ENCODE measurements at regions not wholly inside any gene's neighbourhood (a gene's known extent, or its start where the extent isn't known, plus 50 kb on each side); places are given as distances from the start of the nearest gene placed in this dataset.

DNA sequence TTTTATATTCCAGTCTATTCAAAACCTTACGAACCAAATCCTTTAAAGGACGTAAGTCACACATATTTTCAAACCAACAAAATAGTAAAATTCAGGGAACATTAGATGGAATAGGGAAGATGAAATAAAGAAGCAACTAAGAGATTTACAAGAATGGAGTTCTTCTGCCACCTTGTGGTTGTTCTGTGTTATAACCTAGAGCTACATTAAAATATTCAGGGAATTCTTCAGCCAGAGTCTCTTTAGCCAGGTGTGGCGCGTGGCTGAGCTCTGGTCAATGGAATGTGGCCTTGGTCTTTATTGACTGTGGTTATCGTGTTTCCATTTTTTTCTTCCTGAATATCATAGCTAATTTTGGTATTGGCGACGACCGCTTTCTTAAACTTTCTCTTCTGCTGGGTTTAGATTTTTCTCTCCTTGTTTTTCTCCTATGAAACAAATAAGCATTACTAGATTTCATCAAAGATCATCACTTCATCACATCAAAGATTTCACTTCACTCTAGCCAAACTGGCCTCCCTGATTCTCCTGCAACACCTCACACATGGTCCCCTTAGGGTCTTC, 221.3 kb downstream of the MRPL39 start:
- H3K4me3 ChIP-seq: no peak overlapping the region
- no peaks in the 10 kb centered on the region for H3K27me3 ChIP-seq (replicated peaks; ENCODE audit: insufficient read depth)
- H3K4me1 ChIP-seq (ENCODE audit: control insufficient read depth in 1 of 2, low read depth in 2 of 2): no peaks in the 10 kb centered on the region
- DNase-seq (ENCODE audit: low spot score) (no peak), ATAC-seq (ENCODE audit: insufficient number of reproducible peaks, low FRiP score, low read depth) (no peak)
- TF ChIP-seq, protein P1, sequence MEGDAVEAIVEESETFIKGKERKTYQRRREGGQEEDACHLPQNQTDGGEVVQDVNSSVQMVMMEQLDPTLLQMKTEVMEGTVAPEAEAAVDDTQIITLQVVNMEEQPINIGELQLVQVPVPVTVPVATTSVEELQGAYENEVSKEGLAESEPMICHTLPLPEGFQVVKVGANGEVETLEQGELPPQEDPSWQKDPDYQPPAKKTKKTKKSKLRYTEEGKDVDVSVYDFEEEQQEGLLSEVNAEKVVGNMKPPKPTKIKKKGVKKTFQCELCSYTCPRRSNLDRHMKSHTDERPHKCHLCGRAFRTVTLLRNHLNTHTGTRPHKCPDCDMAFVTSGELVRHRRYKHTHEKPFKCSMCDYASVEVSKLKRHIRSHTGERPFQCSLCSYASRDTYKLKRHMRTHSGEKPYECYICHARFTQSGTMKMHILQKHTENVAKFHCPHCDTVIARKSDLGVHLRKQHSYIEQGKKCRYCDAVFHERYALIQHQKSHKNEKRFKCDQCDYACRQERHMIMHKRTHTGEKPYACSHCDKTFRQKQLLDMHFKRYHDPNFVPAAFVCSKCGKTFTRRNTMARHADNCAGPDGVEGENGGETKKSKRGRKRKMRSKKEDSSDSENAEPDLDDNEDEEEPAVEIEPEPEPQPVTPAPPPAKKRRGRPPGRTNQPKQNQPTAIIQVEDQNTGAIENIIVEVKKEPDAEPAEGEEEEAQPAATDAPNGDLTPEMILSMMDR (IDR thresholded peaks at IDR 0.05): peak; percentile 80
- no peaks in the 10 kb centered on the region for H3K36me3 ChIP-seq
- no peak overlapping the region for H3K27ac ChIP-seq
- H3K9me3 ChIP-seq: no peaks in the 10 kb centered on the region

- H3K4me3 ChIP-seq: no peak overlapping the region
- no peaks in the 10 kb centered on the region for H3K27me3 ChIP-seq (replicated peaks; ENCODE audit: insufficient read depth)
- H3K4me1 ChIP-seq (ENCODE audit: control insufficient read depth in 1 of 2, low read depth in 2 of 2): no peaks in the 10 kb centered on the region
- H3K36me3 ChIP-seq: no peaks in the 10 kb centered on the region
- no peaks in the 10 kb centered on the region for H3K9me3 ChIP-seq
- ATAC-seq (ENCODE audit: insufficient number of reproducible peaks, low FRiP score, low read depth): no peak
- H3K27ac ChIP-seq: no peak overlapping the region
- TF ChIP-seq, protein P1 (IDR thresholded peaks at IDR 0.05): no peak
- no peak for DNase-seq (ENCODE audit: low spot score)
Observed at GRCh38 chr21:25385341-25385740, 221.9 kb downstream of the MRPL39 start.

- Histone ChIP-seq H3K4me3 (no peak overlapping the region), H3K9me3 (no peaks in the 10 kb centered on the region), H3K4me1 (ENCODE audit: control insufficient read depth in 1 of 2, low read depth in 2 of 2) (no peaks in the 10 kb centered on the region), H3K36me3 (no peaks in the 10 kb centered on the region), H3K27me3 (replicated peaks; ENCODE audit: insufficient read depth) (no peaks in the 10 kb centered on the region), H3K27ac (no peak overlapping the region)
- DNase-seq (ENCODE audit: low spot score) (no peak), ATAC-seq (ENCODE audit: insufficient number of reproducible peaks, low FRiP score, low read depth) (no peak)
- TF ChIP-seq, protein P1 (IDR thresholded peaks at IDR 0.05): no peak
Observed at GRCh38 chr21:25384782-25385181, 222.5 kb downstream of the MRPL39 start.

- Histone ChIP-seq H3K27ac (no peak overlapping the region), H3K9me3 (no peaks in the 10 kb centered on the region), H3K27me3 (replicated peaks; ENCODE audit: insufficient read depth) (no peaks in the 10 kb centered on the region), H3K36me3 (no peaks in the 10 kb centered on the region), H3K4me3 (no peak overlapping the region), H3K4me1 (ENCODE audit: control insufficient read depth in 1 of 2, low read depth in 2 of 2) (no peaks in the 10 kb centered on the region)
- DNase-seq (ENCODE audit: low spot score) (no peak), ATAC-seq (ENCODE audit: insufficient number of reproducible peaks, low FRiP score, low read depth) (no peak)
- TF ChIP-seq, protein P1 (IDR thresholded peaks at IDR 0.05): no peak
Observed at GRCh38 chr21:25383545-25383944, 223.7 kb downstream of the MRPL39 start.

- no peak for DNase-seq (ENCODE audit: low spot score)
- H3K36me3 ChIP-seq: no peaks in the 10 kb centered on the region
- no peak overlapping the region for H3K4me3 ChIP-seq
- TF ChIP-seq, protein P1 (IDR thresholded peaks at IDR 0.05): no peak
- no peaks in the 10 kb centered on the region for H3K27me3 ChIP-seq (replicated peaks; ENCODE audit: insufficient read depth)
- no peaks in the 10 kb centered on the region for H3K4me1 ChIP-seq (ENCODE audit: control insufficient read depth in 1 of 2, low read depth in 2 of 2)
- H3K27ac ChIP-seq: no peak overlapping the region
- ATAC-seq (ENCODE audit: insufficient number of reproducible peaks, low FRiP score, low read depth): no peak
- H3K9me3 ChIP-seq: peaks cover 5% of the 10 kb centered on the region
Observed at GRCh38 chr21:25381936-25382452, 225.3 kb downstream of the MRPL39 start.
